Neutrophil (primary cell): ENCODE measurements at regions not wholly inside any gene's neighbourhood (a gene's known extent, or its start where the extent isn't known, plus 50 kb on each side); places are given as distances from the start of the nearest gene placed in this dataset.

ENCODE experiments used
- H3K27ac ChIP-seq: fragments of 200-600 bp; sonication (generic); 2 replicates; pipeline ENCODE4 v1.5.1; 2016; ENCODE audit warnings: mild to moderate bottlenecking, moderate library complexity
- H3K27me3 ChIP-seq: fragments of 200-600 bp; sonication (generic); 2 replicates; pipeline ENCODE4 v1.6.0; 2016; ENCODE audit warnings: mild to moderate bottlenecking
- H3K36me3 ChIP-seq: fragments of 200-600 bp; sonication (generic); 2 replicates; pipeline ENCODE4 v1.5.1; 2017
- H3K4me1 ChIP-seq, 2 experiments: fragments of 200-600 bp in 1 of 2; sonication (generic) in 1 of 2; 1 replicate in 1 of 2; 2 replicates in 1 of 2; pipeline versions ENCODE4 v1.5.1 to v1.6.1; 2013 to 2016; ENCODE audit warnings: low read depth in 1 of 2, low read length in 1 of 2, mild to moderate bottlenecking in 1 of 2, moderate library complexity in 1 of 2; ENCODE audit not compliant: control insufficient read depth in 1 of 2, insufficient read depth in 1 of 2
- H3K4me3 ChIP-seq, 2 experiments: fragments of 200-600 bp in 1 of 2; sonication (generic) in 1 of 2; 1 replicate in 1 of 2; 2 replicates in 1 of 2; pipeline ENCODE4 v1.5.1; 2013 to 2016; ENCODE audit warnings: low read depth in 1 of 2, low read length in 1 of 2, mild to moderate bottlenecking in 1 of 2, moderate library complexity in 1 of 2
- H3K9me3 ChIP-seq: fragments of 200-600 bp; sonication (generic); 2 replicates; pipeline ENCODE4 v1.5.1; 2016
- TF ChIP-seq, protein P1 (sequence below): fragments of 200-600 bp; sonication (generic); IDR thresholded peaks from 2 replicates; pipeline ENCODE4 v1.5.1; 2016; ENCODE audit warnings: antibody characterized with exemption

DNA sequence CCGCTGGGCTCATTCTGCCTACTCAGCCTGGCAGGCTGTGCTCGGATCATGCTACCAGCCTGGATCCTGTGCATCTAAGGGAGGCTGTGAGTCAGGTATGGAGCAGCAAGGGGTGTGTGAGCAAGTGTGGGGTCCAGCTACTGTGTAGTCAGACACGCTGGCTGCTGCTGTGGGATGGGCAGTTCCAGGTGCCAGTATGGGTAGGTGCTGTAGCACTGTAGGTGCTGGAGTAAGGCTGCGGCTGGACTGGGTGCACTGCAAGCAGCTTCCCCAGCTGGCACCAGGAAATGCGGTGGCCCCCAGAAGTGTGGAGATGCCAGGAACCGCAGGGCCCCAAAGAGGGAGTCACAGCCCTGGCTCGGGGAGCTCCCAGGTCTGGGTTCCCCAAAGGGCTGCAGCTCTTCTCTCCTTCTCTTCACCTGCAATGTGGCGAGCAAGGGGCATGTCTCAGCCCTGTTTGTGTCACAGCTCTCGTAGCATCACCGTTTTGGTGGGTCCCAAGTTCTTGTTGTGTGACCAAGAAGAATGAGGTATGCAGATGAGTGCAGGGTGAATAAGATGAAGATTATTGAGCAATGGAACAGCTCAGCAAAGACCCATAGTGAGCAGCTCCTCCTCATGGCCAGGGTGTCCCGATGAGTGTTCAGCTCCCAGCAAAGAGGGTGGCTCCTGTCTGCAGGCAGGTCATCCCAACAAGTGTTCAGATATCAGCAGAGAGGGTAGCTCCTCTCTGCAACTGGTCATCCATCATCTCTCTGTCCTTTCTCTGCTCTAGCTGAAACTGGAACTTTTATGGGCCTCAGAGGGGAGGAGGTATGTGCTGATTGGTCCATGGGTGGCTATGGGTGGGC is 462.9 kb downstream of the TBC1D22A start:
- TF ChIP-seq, protein P1, sequence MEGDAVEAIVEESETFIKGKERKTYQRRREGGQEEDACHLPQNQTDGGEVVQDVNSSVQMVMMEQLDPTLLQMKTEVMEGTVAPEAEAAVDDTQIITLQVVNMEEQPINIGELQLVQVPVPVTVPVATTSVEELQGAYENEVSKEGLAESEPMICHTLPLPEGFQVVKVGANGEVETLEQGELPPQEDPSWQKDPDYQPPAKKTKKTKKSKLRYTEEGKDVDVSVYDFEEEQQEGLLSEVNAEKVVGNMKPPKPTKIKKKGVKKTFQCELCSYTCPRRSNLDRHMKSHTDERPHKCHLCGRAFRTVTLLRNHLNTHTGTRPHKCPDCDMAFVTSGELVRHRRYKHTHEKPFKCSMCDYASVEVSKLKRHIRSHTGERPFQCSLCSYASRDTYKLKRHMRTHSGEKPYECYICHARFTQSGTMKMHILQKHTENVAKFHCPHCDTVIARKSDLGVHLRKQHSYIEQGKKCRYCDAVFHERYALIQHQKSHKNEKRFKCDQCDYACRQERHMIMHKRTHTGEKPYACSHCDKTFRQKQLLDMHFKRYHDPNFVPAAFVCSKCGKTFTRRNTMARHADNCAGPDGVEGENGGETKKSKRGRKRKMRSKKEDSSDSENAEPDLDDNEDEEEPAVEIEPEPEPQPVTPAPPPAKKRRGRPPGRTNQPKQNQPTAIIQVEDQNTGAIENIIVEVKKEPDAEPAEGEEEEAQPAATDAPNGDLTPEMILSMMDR: no peak
- H3K4me3 ChIP-seq: no peak overlapping the region
- no peaks in the 10 kb centered on the region for H3K9me3 ChIP-seq
- H3K27me3 ChIP-seq: no peaks in the 10 kb centered on the region
- no peak overlapping the region for H3K27ac ChIP-seq
- no peaks in the 10 kb centered on the region for H3K36me3 ChIP-seq
- no peaks in the 10 kb centered on the region for H3K4me1 ChIP-seq
